ENCODE measurements at regions not wholly inside any gene's neighbourhood (a gene's known extent, or its start where the extent isn't known, plus 50 kb on each side); places are given as distances from the start of the nearest gene placed in this dataset.

- no CpG with 5 or more reads among the region's 7 CpGs for WGBS, 2 donors (ENCODE audit: extremely low coverage in 2 of 2, insufficient read length in 2 of 2, insufficient replicate concordance in 1 of 2)
- no peaks in the 10 kb centered on the region for H3K36me3 ChIP-seq (replicated peaks in 1 of 2; ENCODE audit: control insufficient read depth in 2 of 2, insufficient read depth in 2 of 2, low read length in 2 of 2)
- H2BK12ac ChIP-seq (ENCODE audit: low read length) = no peak overlapping the region
- H3K14ac ChIP-seq (ENCODE audit: low read length) = no peak overlapping the region
- H3K4me2 ChIP-seq (ENCODE audit: insufficient read depth, low read length, poor library complexity, severe bottlenecking) = no peak overlapping the region
- DNase-seq (ENCODE audit: low spot score) = no peak
- H3K9ac ChIP-seq (ENCODE audit: low read depth, low read length, poor library complexity) = no peak overlapping the region
- H2BK15ac ChIP-seq (ENCODE audit: low read length) = no peak overlapping the region
- H3K23ac ChIP-seq (ENCODE audit: low read depth, low read length, poor library complexity) = no peak overlapping the region
- H2AFZ ChIP-seq (ENCODE audit: low read length) = no peak overlapping the region
- no peak overlapping the region for H4K8ac ChIP-seq (ENCODE audit: low read depth, low read length)
- H3K4me1 ChIP-seq (ENCODE audit: control insufficient read depth in 2 of 2, insufficient read depth in 1 of 2, low read depth in 1 of 2, low read length in 2 of 2) = no peaks in the 10 kb centered on the region
- no peak overlapping the region for H3K27ac ChIP-seq (replicated peaks; ENCODE audit: low read length)
- H3K27me3 ChIP-seq (ENCODE audit: control insufficient read depth in 3 of 3, insufficient read depth in 3 of 3, low read depth in 1 of 3, low read length in 3 of 3) = no peaks in the 10 kb centered on the region
- no peak overlapping the region for H3K4ac ChIP-seq (ENCODE audit: low read length)
- H2BK120ac ChIP-seq (ENCODE audit: low read depth, low read length) = no peak overlapping the region
- no peak overlapping the region for H2AK5ac ChIP-seq (ENCODE audit: low read depth, low read length)
- H2BK5ac ChIP-seq (ENCODE audit: low read length) = no peak overlapping the region
- no peaks in the 10 kb centered on the region for H3K9me3 ChIP-seq (replicated peaks in 1 of 2; ENCODE audit: control insufficient read depth in 2 of 2, insufficient read depth in 1 of 2, low read depth in 1 of 2, low read length in 2 of 2)
- H4K91ac ChIP-seq (ENCODE audit: low read depth, low read length, poor library complexity) = no peak overlapping the region
- no peak overlapping the region for H3K4me3 ChIP-seq (ENCODE audit: low read length in 2 of 2)
- no peaks in the 10 kb centered on the region for H3K79me1 ChIP-seq (ENCODE audit: low read depth, low read length)
- no peak overlapping the region for H3K18ac ChIP-seq (ENCODE audit: low read length)
These were observed 92.7 kb downstream of the TMEM100 start for GRCh38 chr17:55629995-55630394.

GRCh38 chr17:55625521-55625920, 97.1 kb downstream of the TMEM100 start:
- Histone ChIP-seq H2AFZ (ENCODE audit: low read length) (no peak overlapping the region), H2BK120ac (ENCODE audit: low read depth, low read length) (no peak overlapping the region), H3K36me3 (replicated peaks in 1 of 2; ENCODE audit: control insufficient read depth in 2 of 2, insufficient read depth in 2 of 2, low read length in 2 of 2) (no peaks in the 10 kb centered on the region), H3K27ac (replicated peaks; ENCODE audit: low read length) (no peak overlapping the region), H3K4ac (ENCODE audit: low read length) (no peak overlapping the region), H4K8ac (ENCODE audit: low read depth, low read length) (no peak overlapping the region), H3K14ac (ENCODE audit: low read length) (no peak overlapping the region), H3K4me1 (ENCODE audit: control insufficient read depth in 2 of 2, insufficient read depth in 1 of 2, low read depth in 1 of 2, low read length in 2 of 2) (no peaks in the 10 kb centered on the region), H2BK5ac (ENCODE audit: low read length) (no peak overlapping the region), H3K9me3 (replicated peaks in 1 of 2; ENCODE audit: control insufficient read depth in 2 of 2, insufficient read depth in 1 of 2, low read depth in 1 of 2, low read length in 2 of 2) (no peaks in the 10 kb centered on the region), H3K4me3 (ENCODE audit: low read length in 2 of 2) (no peak overlapping the region), H2AK5ac (ENCODE audit: low read depth, low read length) (no peak overlapping the region), H2BK12ac (ENCODE audit: low read length) (no peak overlapping the region), H3K23ac (ENCODE audit: low read depth, low read length, poor library complexity) (no peak overlapping the region), H3K79me1 (ENCODE audit: low read depth, low read length) (no peaks in the 10 kb centered on the region), H3K27me3 (ENCODE audit: control insufficient read depth in 3 of 3, insufficient read depth in 3 of 3, low read depth in 1 of 3, low read length in 3 of 3) (peaks cover 0 to 3% (median 0%) of the 10 kb centered on the region in 3 experiments), H3K18ac (ENCODE audit: low read length) (no peak overlapping the region), H3K9ac (ENCODE audit: low read depth, low read length, poor library complexity) (no peak overlapping the region), H4K91ac (ENCODE audit: low read depth, low read length, poor library complexity) (no peak overlapping the region), H3K4me2 (ENCODE audit: insufficient read depth, low read length, poor library complexity, severe bottlenecking) (no peak overlapping the region), H2BK15ac (ENCODE audit: low read length) (no peak overlapping the region)
- no peak for DNase-seq (ENCODE audit: low spot score)

- no CpG with 5 or more reads among the region's 3 CpGs for WGBS, 2 donors (ENCODE audit: extremely low coverage in 2 of 2, insufficient read length in 2 of 2, insufficient replicate concordance in 1 of 2)
- no peak overlapping the region for H3K4me2 ChIP-seq (ENCODE audit: insufficient read depth, low read length, poor library complexity, severe bottlenecking)
- no peak overlapping the region for H3K4me3 ChIP-seq (ENCODE audit: low read length in 2 of 2)
- no peak overlapping the region for H4K8ac ChIP-seq (ENCODE audit: low read depth, low read length)
- no peak overlapping the region for H2BK12ac ChIP-seq (ENCODE audit: low read length)
- no peak overlapping the region for H3K18ac ChIP-seq (ENCODE audit: low read length)
- H3K23ac ChIP-seq (ENCODE audit: low read depth, low read length, poor library complexity) = no peak overlapping the region
- H3K4ac ChIP-seq (ENCODE audit: low read length) = no peak overlapping the region
- H2BK5ac ChIP-seq (ENCODE audit: low read length) = no peak overlapping the region
- no peak overlapping the region for H3K27ac ChIP-seq (replicated peaks; ENCODE audit: low read length)
- no peaks in the 10 kb centered on the region for H3K79me1 ChIP-seq (ENCODE audit: low read depth, low read length)
- no peak overlapping the region for H2BK15ac ChIP-seq (ENCODE audit: low read length)
- no peaks in the 10 kb centered on the region for H3K4me1 ChIP-seq (ENCODE audit: control insufficient read depth in 2 of 2, insufficient read depth in 1 of 2, low read depth in 1 of 2, low read length in 2 of 2)
- no peaks in the 10 kb centered on the region for H3K36me3 ChIP-seq (replicated peaks in 1 of 2; ENCODE audit: control insufficient read depth in 2 of 2, insufficient read depth in 2 of 2, low read length in 2 of 2)
- H3K9ac ChIP-seq (ENCODE audit: low read depth, low read length, poor library complexity) = no peak overlapping the region
- H2AFZ ChIP-seq (ENCODE audit: low read length) = no peak overlapping the region
- H3K27me3 ChIP-seq (ENCODE audit: control insufficient read depth in 3 of 3, insufficient read depth in 3 of 3, low read depth in 1 of 3, low read length in 3 of 3) = peaks cover 0 to 3% (median 0%) of the 10 kb centered on the region in 3 experiments
- no peak overlapping the region for H2BK120ac ChIP-seq (ENCODE audit: low read depth, low read length)
- no peak overlapping the region for H4K91ac ChIP-seq (ENCODE audit: low read depth, low read length, poor library complexity)
- H2AK5ac ChIP-seq (ENCODE audit: low read depth, low read length) = no peak overlapping the region
- DNase-seq (ENCODE audit: low spot score) = no peak
- H3K14ac ChIP-seq (ENCODE audit: low read length) = no peak overlapping the region
- H3K9me3 ChIP-seq (replicated peaks in 1 of 2; ENCODE audit: control insufficient read depth in 2 of 2, insufficient read depth in 1 of 2, low read depth in 1 of 2, low read length in 2 of 2) = no peaks in the 10 kb centered on the region
These were observed 97.8 kb downstream of the TMEM100 start for GRCh38 chr17:55624772-55625433.

- no peak overlapping the region for H3K18ac ChIP-seq (ENCODE audit: low read length)
- H3K36me3 ChIP-seq (replicated peaks in 1 of 2; ENCODE audit: control insufficient read depth in 2 of 2, insufficient read depth in 2 of 2, low read length in 2 of 2) = no peaks in the 10 kb centered on the region
- H3K4me3 ChIP-seq (ENCODE audit: low read length in 2 of 2) = no peak overlapping the region
- H2AK5ac ChIP-seq (ENCODE audit: low read depth, low read length) = no peak overlapping the region
- no peak overlapping the region for H3K4me2 ChIP-seq (ENCODE audit: insufficient read depth, low read length, poor library complexity, severe bottlenecking)
- H2AFZ ChIP-seq (ENCODE audit: low read length) = no peak overlapping the region
- H2BK120ac ChIP-seq (ENCODE audit: low read depth, low read length) = no peak overlapping the region
- WGBS, 2 donors (ENCODE audit: extremely low coverage in 2 of 2, insufficient read length in 2 of 2, insufficient replicate concordance in 1 of 2) = no CpG with 5 or more reads among the region's 3 CpGs
- peaks cover 0 to 3% (median 0%) of the 10 kb centered on the region in 3 experiments for H3K27me3 ChIP-seq (ENCODE audit: control insufficient read depth in 3 of 3, insufficient read depth in 3 of 3, low read depth in 1 of 3, low read length in 3 of 3)
- H3K9ac ChIP-seq (ENCODE audit: low read depth, low read length, poor library complexity) = no peak overlapping the region
- H4K8ac ChIP-seq (ENCODE audit: low read depth, low read length) = no peak overlapping the region
- H3K27ac ChIP-seq (replicated peaks; ENCODE audit: low read length) = no peak overlapping the region
- H2BK15ac ChIP-seq (ENCODE audit: low read length) = no peak overlapping the region
- H3K14ac ChIP-seq (ENCODE audit: low read length) = no peak overlapping the region
- H3K23ac ChIP-seq (ENCODE audit: low read depth, low read length, poor library complexity) = no peak overlapping the region
- DNase-seq (ENCODE audit: low spot score) = no peak
- H3K4ac ChIP-seq (ENCODE audit: low read length) = no peak overlapping the region
- no peak overlapping the region for H2BK12ac ChIP-seq (ENCODE audit: low read length)
- no peaks in the 10 kb centered on the region for H3K9me3 ChIP-seq (replicated peaks in 1 of 2; ENCODE audit: control insufficient read depth in 2 of 2, insufficient read depth in 1 of 2, low read depth in 1 of 2, low read length in 2 of 2)
- no peaks in the 10 kb centered on the region for H3K79me1 ChIP-seq (ENCODE audit: low read depth, low read length)
- no peak overlapping the region for H2BK5ac ChIP-seq (ENCODE audit: low read length)
- H4K91ac ChIP-seq (ENCODE audit: low read depth, low read length, poor library complexity) = no peak overlapping the region
- no peaks in the 10 kb centered on the region for H3K4me1 ChIP-seq (ENCODE audit: control insufficient read depth in 2 of 2, insufficient read depth in 1 of 2, low read depth in 1 of 2, low read length in 2 of 2)
These were observed 100.1 kb downstream of the TMEM100 start for GRCh38 chr17:55622547-55622946.
